Fibroblast of lung (primary cell): ENCODE measurements at regions not wholly inside any gene's neighbourhood (a gene's known extent, or its start where the extent isn't known, plus 50 kb on each side); places are given as distances from the start of the nearest gene placed in this dataset.

Experiments
- EZH2 ChIP-seq: IDR thresholded peaks from 2 replicates; pipeline ENCODE4 v1.5.1; 2012; ENCODE audit warnings: low read length, control low read depth, mild to moderate bottlenecking; ENCODE audit errors: missing control alignments
- TF ChIP-seq, protein P1 (sequence below), 2 donors: IDR thresholded peaks in 1 of 2; conservative IDR thresholded peaks in 1 of 2; 1 replicate in 1 of 2; 2 replicates in 1 of 2; pipeline ENCODE4 v1.5.1; 2011 to 2012; ENCODE audit warnings: low read length in 2 of 2, control low read depth in 1 of 2, inconsistent platforms in 1 of 2, low read depth in 1 of 2, mild to moderate bottlenecking in 1 of 2

DNA sequence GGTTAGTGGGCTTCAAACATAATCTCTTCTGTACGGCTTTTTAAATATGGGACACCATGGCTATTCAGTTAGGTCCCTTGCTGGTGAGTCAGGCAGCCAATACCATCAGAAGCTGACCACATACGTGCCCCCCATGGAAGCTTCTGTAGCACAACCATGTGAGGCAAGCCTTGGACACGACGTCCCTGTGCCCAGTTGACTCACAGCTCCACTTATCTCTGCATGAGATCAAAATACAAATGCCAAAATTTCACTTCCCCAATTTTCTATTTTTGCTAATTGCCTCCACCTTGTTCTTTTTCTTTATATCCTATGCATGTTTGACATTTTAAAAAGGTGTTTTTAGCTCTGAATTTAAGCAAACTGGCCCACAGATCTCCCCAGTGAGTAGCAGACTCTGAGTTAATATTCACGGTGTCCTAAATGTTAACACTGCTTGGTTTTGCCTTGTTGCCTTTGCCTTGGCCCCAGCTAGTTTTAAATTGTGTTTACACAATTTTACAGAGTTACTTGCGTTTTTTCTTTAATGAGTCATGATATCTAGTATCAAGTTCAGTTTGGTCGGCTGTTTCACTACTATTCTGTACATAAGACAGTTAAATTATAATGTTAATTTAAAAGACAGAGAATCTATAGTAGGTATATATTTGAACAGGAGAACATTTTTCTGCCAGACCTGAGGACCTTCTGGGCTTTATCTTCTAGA lies 77.5 kb downstream of the CDCA7 start:
- TF ChIP-seq, protein P1, sequence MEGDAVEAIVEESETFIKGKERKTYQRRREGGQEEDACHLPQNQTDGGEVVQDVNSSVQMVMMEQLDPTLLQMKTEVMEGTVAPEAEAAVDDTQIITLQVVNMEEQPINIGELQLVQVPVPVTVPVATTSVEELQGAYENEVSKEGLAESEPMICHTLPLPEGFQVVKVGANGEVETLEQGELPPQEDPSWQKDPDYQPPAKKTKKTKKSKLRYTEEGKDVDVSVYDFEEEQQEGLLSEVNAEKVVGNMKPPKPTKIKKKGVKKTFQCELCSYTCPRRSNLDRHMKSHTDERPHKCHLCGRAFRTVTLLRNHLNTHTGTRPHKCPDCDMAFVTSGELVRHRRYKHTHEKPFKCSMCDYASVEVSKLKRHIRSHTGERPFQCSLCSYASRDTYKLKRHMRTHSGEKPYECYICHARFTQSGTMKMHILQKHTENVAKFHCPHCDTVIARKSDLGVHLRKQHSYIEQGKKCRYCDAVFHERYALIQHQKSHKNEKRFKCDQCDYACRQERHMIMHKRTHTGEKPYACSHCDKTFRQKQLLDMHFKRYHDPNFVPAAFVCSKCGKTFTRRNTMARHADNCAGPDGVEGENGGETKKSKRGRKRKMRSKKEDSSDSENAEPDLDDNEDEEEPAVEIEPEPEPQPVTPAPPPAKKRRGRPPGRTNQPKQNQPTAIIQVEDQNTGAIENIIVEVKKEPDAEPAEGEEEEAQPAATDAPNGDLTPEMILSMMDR (conservative IDR thresholded peaks at IDR 0.05 in 1 of 2, IDR thresholded peaks at IDR 0.05 in 1 of 2; ENCODE audit: low read depth in 1 of 2, low read length in 2 of 2): no peak
- TF ChIP-seq EZH2: no peak
